Activated T-cell treated with anti-CD3 and anti-CD28 coated beads for 48 hours (primary cell): ENCODE measurements at regions not wholly inside any gene's neighbourhood (a gene's known extent, or its start where the extent isn't known, plus 50 kb on each side); places are given as distances from the start of the nearest gene placed in this dataset.
"Not testable (repeated sequence)": the region's sequence is repeated elsewhere in the genome, so short reads cannot be mapped to it uniquely, and the experiment has no call there.

ENCODE experiments used
- DNase-seq: peaks from one replicate; pipeline ENCODE4 v3.0.0-alpha.2; 2020; ENCODE audit warnings: low read depth

GRCh38 chr2:137886083-137886831, 78.0 kb upstream of the HNMT start:
- no peak for DNase-seq

- no peak for DNase-seq
These were observed 75.4 kb upstream of the HNMT start for GRCh38 chr2:137888845-137889244.

- no peak for DNase-seq
These were observed 71.5 kb upstream of the HNMT start for GRCh38 chr2:137892739-137893138.

GRCh38 chr2:137893145-137893544, 71.1 kb upstream of the HNMT start:
- DNase-seq = no peak

GRCh38 chr2:137896467-137896866, 67.8 kb upstream of the HNMT start:
- no peak for DNase-seq

GRCh38 chr2:137897082-137897481, 67.2 kb upstream of the HNMT start:
- no peak for DNase-seq

GRCh38 chr2:137900421-137901141, 63.7 kb upstream of the HNMT start:
- DNase-seq = no peak

- DNase-seq = no peak
These were observed 53.6 kb upstream of the HNMT start for GRCh38 chr2:137910641-137911040.

- no peak for DNase-seq
These were observed 51.9 kb upstream of the HNMT start for GRCh38 chr2:137912371-137912770.

- DNase-seq = no peak
These were observed 51.1 kb upstream of the HNMT start for GRCh38 chr2:137913169-137913568.

- not testable (repeated sequence) for DNase-seq
These were observed 50.6 kb upstream of the HNMT start for GRCh38 chr2:137913648-137914047.
